Liver (tissue), 8 donors: ENCODE measurements at regions not wholly inside any gene's neighbourhood (a gene's known extent, or its start where the extent isn't known, plus 50 kb on each side); places are given as distances from the start of the nearest gene placed in this dataset.

Source experiments
- DNase-seq: peaks from one replicate; pipeline ENCODE4 v3.0.0-alpha.2; 2017; ENCODE audit warnings: low spot score
- H3K27ac ChIP-seq, 2 donors: one replicate each; pipeline ENCODE4 v1.7.0; 2013; ENCODE audit warnings: inconsistent platforms in 2 of 2, low read length in 2 of 2, control low read depth in 1 of 2, low read depth in 1 of 2, mild to moderate bottlenecking in 1 of 2
- H3K27me3 ChIP-seq, 4 donors: one replicate each; pipeline versions ENCODE4 v1.6.1 to v1.7.0; 2013; ENCODE audit warnings: low read length in 3 of 4, inconsistent platforms in 1 of 4, mild to moderate bottlenecking in 1 of 4, moderate library complexity in 1 of 4; ENCODE audit not compliant: control insufficient read depth in 4 of 4, insufficient read depth in 4 of 4
- H3K36me3 ChIP-seq, 4 donors: one replicate each; pipeline versions ENCODE4 v1.6.1 to v1.7.0; 2013; ENCODE audit warnings: low read length in 3 of 4, mild to moderate bottlenecking in 3 of 4, low read depth in 1 of 4, moderate library complexity in 1 of 4; ENCODE audit not compliant: control insufficient read depth in 4 of 4, insufficient read depth in 3 of 4
- H3K4me1 ChIP-seq, 4 donors: one replicate each; pipeline versions ENCODE4 v1.6.1 to v1.7.0; 2013; ENCODE audit warnings: low read length in 3 of 4, mild to moderate bottlenecking in 3 of 4, moderate library complexity in 1 of 4; ENCODE audit not compliant: control insufficient read depth in 4 of 4, insufficient read depth in 4 of 4
- H3K4me3 ChIP-seq, 3 donors: one replicate each; pipeline versions ENCODE4 v1.6.1 to v1.7.0; 2013; ENCODE audit warnings: low read length in 3 of 3, control low read depth in 1 of 3, low read depth in 1 of 3, mild to moderate bottlenecking in 1 of 3
- H3K9ac ChIP-seq, 2 donors: one replicate each; pipeline ENCODE4 v1.7.0; 2013; ENCODE audit warnings: low read length in 2 of 2, mild to moderate bottlenecking in 2 of 2, moderate library complexity in 2 of 2, control low read depth in 1 of 2, low read depth in 1 of 2
- H3K9me3 ChIP-seq, 4 donors: one replicate each; pipeline versions ENCODE4 v1.6.1 to v1.7.0; 2013; ENCODE audit warnings: low read length in 3 of 4; ENCODE audit not compliant: control insufficient read depth in 4 of 4
- ATF3 ChIP-seq: IDR thresholded peaks from 2 replicates; pipeline ENCODE4 v1.6.1; 2016; ENCODE audit warnings: antibody characterized with exemption
- CTCF ChIP-seq: fragments of 150-350 bp; IDR thresholded peaks from 2 replicates; pipeline ENCODE4 v1.5.1; 2017; ENCODE audit warnings: improper control_type of control experiment, low read depth, low read length; ENCODE audit not compliant: missing input control
- EGR1 ChIP-seq, 2 donors: IDR thresholded peaks; 2 replicates each; pipeline ENCODE4 v1.6.1; 2016 to 2018; ENCODE audit warnings: antibody characterized with exemption in 2 of 2, low read depth in 2 of 2
- FOXA2 ChIP-seq: IDR thresholded peaks from 2 replicates; pipeline ENCODE4 v1.6.1; 2016; ENCODE audit warnings: antibody characterized with exemption
- GABPA ChIP-seq, 2 donors: IDR thresholded peaks in 1 of 2; conservative IDR thresholded peaks in 1 of 2; 2 replicates each; pipeline ENCODE4 v1.6.1; 2016; ENCODE audit warnings: antibody characterized with exemption in 2 of 2, mild to moderate bottlenecking in 1 of 2, moderate library complexity in 1 of 2
- HNF4A ChIP-seq, 2 donors: conservative IDR thresholded peaks; 2 replicates each; pipeline ENCODE4 v1.6.1; 2016; ENCODE audit warnings: antibody characterized with exemption in 2 of 2, mild to moderate bottlenecking in 2 of 2
- HNF4G ChIP-seq: IDR thresholded peaks from 2 replicates; pipeline ENCODE4 v1.6.1; 2016; ENCODE audit warnings: antibody characterized with exemption
- JUND ChIP-seq, 2 donors: IDR thresholded peaks; 2 replicates each; pipeline ENCODE4 v1.6.1; 2016; ENCODE audit warnings: antibody characterized with exemption in 2 of 2
- MAX ChIP-seq: IDR thresholded peaks from 2 replicates; pipeline ENCODE4 v1.6.1; 2016; ENCODE audit warnings: antibody characterized with exemption
- NR2F2 ChIP-seq: IDR thresholded peaks from 2 replicates; pipeline ENCODE4 v1.6.1; 2016; ENCODE audit warnings: antibody characterized with exemption
- RAD21 ChIP-seq, 2 donors: IDR thresholded peaks; 2 replicates each; pipeline ENCODE4 v1.6.1; 2016; ENCODE audit warnings: antibody characterized with exemption in 2 of 2, mild to moderate bottlenecking in 2 of 2
- REST ChIP-seq: IDR thresholded peaks from 2 replicates; pipeline ENCODE4 v1.6.1; 2016; ENCODE audit warnings: antibody characterized with exemption, mild to moderate bottlenecking
- TAF1 ChIP-seq: conservative IDR thresholded peaks from 2 replicates; pipeline ENCODE4 v1.6.1; 2016; ENCODE audit warnings: antibody characterized with exemption, mild to moderate bottlenecking
- YY1 ChIP-seq: IDR thresholded peaks from 2 replicates; pipeline ENCODE4 v1.6.1; 2016; ENCODE audit warnings: antibody characterized with exemption, mild to moderate bottlenecking
- WGBS: extraction: QIAGEN DNeasy Blood & Tissue Kit; methylation state at CpG from one replicate; pipeline ENCODE4 v1.1.7; 2013; 5-methylcytosine and 5-hydroxymethylcytosine counted together
- donor health status: healthy.
- donor health status: healthy.
- donor health status: healthy.
- donor health status: healthy.
- donor health status: healthy.

- H3K9ac ChIP-seq, result no peak overlapping the region
- TF ChIP-seq MAX, result no peak
- TF ChIP-seq RAD21 (IDR thresholded peaks at IDR 0.05), result no peak
- no peak for TF ChIP-seq HNF4A (conservative IDR thresholded peaks at IDR 0.05)
- TF ChIP-seq EGR1 (IDR thresholded peaks at IDR 0.05; ENCODE audit: low read depth in 2 of 2), result no peak
- TF ChIP-seq TAF1, result no peak
- no peaks in the 10 kb centered on the region for H3K4me1 ChIP-seq
- 77% methylated on average over 4 of the region's 4 CpGs for WGBS
- no peaks in the 10 kb centered on the region for H3K9me3 ChIP-seq
- H3K27ac ChIP-seq, result no peak overlapping the region
- no peaks in the 10 kb centered on the region for H3K36me3 ChIP-seq
- no peaks in the 10 kb centered on the region for H3K27me3 ChIP-seq
- no peak overlapping the region for H3K4me3 ChIP-seq
- no peak for DNase-seq
Measured at GRCh38 chr12:105724641-105725040, 394.1 kb downstream of the C12orf75 start.

- no peaks in the 10 kb centered on the region for H3K36me3 ChIP-seq
- no peaks in the 10 kb centered on the region for H3K4me1 ChIP-seq
- H3K9me3 ChIP-seq, result no peaks in the 10 kb centered on the region
- TF ChIP-seq HNF4G (no peak), ATF3 (no peak), JUND (IDR thresholded peaks at IDR 0.05) (no peak), YY1 (no peak), MAX (no peak), REST (no peak), NR2F2 (no peak), FOXA2 (no peak), HNF4A (conservative IDR thresholded peaks at IDR 0.05) (no peak), GABPA (IDR thresholded peaks at IDR 0.05 in 1 of 2, conservative IDR thresholded peaks at IDR 0.05 in 1 of 2) (no peak), EGR1 (IDR thresholded peaks at IDR 0.05; ENCODE audit: low read depth in 2 of 2) (no peak)
- H3K4me3 ChIP-seq, result no peak overlapping the region
- no peak overlapping the region for H3K27ac ChIP-seq
- H3K27me3 ChIP-seq, result no peaks in the 10 kb centered on the region
- H3K9ac ChIP-seq, result no peak overlapping the region
- no peak for DNase-seq
Measured at GRCh38 chr12:105725054-105725453, 394.6 kb downstream of the C12orf75 start.

GRCh38 chr12:105729181-105729771 is 398.8 kb downstream of the C12orf75 start:
- no peak overlapping the region for H3K27ac ChIP-seq
- DNase-seq, result no peak
- H3K9me3 ChIP-seq, result no peaks in the 10 kb centered on the region
- no peaks in the 10 kb centered on the region for H3K27me3 ChIP-seq
- TF ChIP-seq NR2F2, result peak; percentile 50
- no peak for TF ChIP-seq HNF4A (conservative IDR thresholded peaks at IDR 0.05)
- no peak for TF ChIP-seq CTCF
- TF ChIP-seq MAX, result no peak
- TF ChIP-seq ATF3, result no peak
- no peak overlapping the region for H3K9ac ChIP-seq
- WGBS, result 64% methylated on average over 2 of the region's 2 CpGs
- H3K36me3 ChIP-seq, result no peaks in the 10 kb centered on the region
- no peak overlapping the region for H3K4me3 ChIP-seq
- H3K4me1 ChIP-seq, result peaks cover 0 to 4% (median 1%) of the 10 kb centered on the region in 4 donors
